Dermis blood vessel endothelial cell (primary cell): ENCODE measurements at regions not wholly inside any gene's neighbourhood (a gene's known extent, or its start where the extent isn't known, plus 50 kb on each side); places are given as distances from the start of the nearest gene placed in this dataset.
"Not testable (repeated sequence)": the region's sequence is repeated elsewhere in the genome, so short reads cannot be mapped to it uniquely, and the experiment has no call there.

Experiments used
- DNase-seq: peaks from one replicate; pipeline ENCODE4 v3.0.0; 2010

GRCh38 chr13:99695857-99696256, 194.6 kb downstream of the TM9SF2 start:
- no peak for DNase-seq

- DNase-seq, result no peak
These were observed 192.8 kb downstream of the TM9SF2 start for GRCh38 chr13:99693852-99694611.

- no peak for DNase-seq
These were observed 192.1 kb downstream of the TM9SF2 start for GRCh38 chr13:99693351-99693750.

GRCh38 chr13:99692854-99693253, 191.6 kb downstream of the TM9SF2 start:
- DNase-seq, result no peak

- DNase-seq, result no peak
These were observed 190.3 kb downstream of the TM9SF2 start for GRCh38 chr13:99691552-99691951.

GRCh38 chr13:99690426-99691174, 189.3 kb downstream of the TM9SF2 start:
- no peak for DNase-seq

- DNase-seq, result no peak
These were observed 188.7 kb downstream of the TM9SF2 start for GRCh38 chr13:99689955-99690354.

- DNase-seq, result no peak
These were observed 187.5 kb downstream of the TM9SF2 start for GRCh38 chr13:99688776-99689175.

GRCh38 chr13:99687723-99688397, 186.6 kb downstream of the TM9SF2 start:
- DNase-seq, result no peak

- no peak for DNase-seq
These were observed 185.7 kb downstream of the TM9SF2 start for GRCh38 chr13:99686944-99687411.

GRCh38 chr13:99686157-99686572, 184.9 kb downstream of the TM9SF2 start:
- DNase-seq, result no peak

- DNase-seq, result no peak
These were observed 180.4 kb downstream of the TM9SF2 start for GRCh38 chr13:99681695-99682094.

- DNase-seq, result no peak
These were observed 176.1 kb downstream of the TM9SF2 start for GRCh38 chr13:99677116-99677951.

- no peak for DNase-seq
These were observed 170.5 kb downstream of the TM9SF2 start for GRCh38 chr13:99671746-99672145.

- not testable (repeated sequence) for DNase-seq
These were observed 167.8 kb downstream of the TM9SF2 start for GRCh38 chr13:99669096-99669495.

GRCh38 chr13:99666146-99666805, 165.0 kb downstream of the TM9SF2 start:
- no peak for DNase-seq

GRCh38 chr13:99665711-99666110, 164.4 kb downstream of the TM9SF2 start:
- no peak for DNase-seq

- DNase-seq, result no peak
These were observed 162.6 kb downstream of the TM9SF2 start for GRCh38 chr13:99663908-99664307.

- DNase-seq, result no peak
These were observed 162.0 kb downstream of the TM9SF2 start for GRCh38 chr13:99663185-99663825.

GRCh38 chr13:99662678-99663077, 161.4 kb downstream of the TM9SF2 start:
- DNase-seq, result no peak

- no peak for DNase-seq
These were observed 160.5 kb downstream of the TM9SF2 start for GRCh38 chr13:99661791-99662190.
